SK-N-SH treated with all-trans-retinoic acid at 6 μM for 48 hours (cell line): ENCODE measurements at regions not wholly inside any gene's neighbourhood (a gene's known extent, or its start where the extent isn't known, plus 50 kb on each side); places are given as distances from the start of the nearest gene placed in this dataset.

ENCODE experiments used
- ATAC-seq: fragments of 200-7000 bp; cut with Tn5 transposase; 3 replicates; pipeline ENCODE4 v1.9.1; 2020; ENCODE audit warnings: mild to moderate bottlenecking, moderate library complexity
- ARNTL ChIP-seq: fragments of 450-650 bp; formaldehyde crosslinking; IDR thresholded peaks from 2 replicates; pipeline ENCODE4 v1.5.0; 2020; ENCODE audit warnings: low read depth, mild to moderate bottlenecking, moderate library complexity, borderline replicate concordance
- BACH2 ChIP-seq: fragments of 250-450 bp; sonication (Bioruptor Pico); IDR thresholded peaks from 2 replicates; pipeline ENCODE4 v1.9.0; 2021; ENCODE audit warnings: mild to moderate bottlenecking, borderline replicate concordance
- CSDC2 ChIP-seq: fragments of 250-450 bp; sonication (Bioruptor Pico); IDR thresholded peaks from 2 replicates; pipeline ENCODE4 v1.5.0; 2020; ENCODE audit warnings: mild to moderate bottlenecking, moderate library complexity
- ESRRG ChIP-seq: fragments of 250-450 bp; sonication (Bioruptor Pico); IDR thresholded peaks from 2 replicates; pipeline ENCODE4 v1.6.1; 2021; ENCODE audit warnings: mild to moderate bottlenecking
- GLIS3 ChIP-seq: fragments of 250-450 bp; sonication (Bioruptor Pico); IDR thresholded peaks from 2 replicates; pipeline ENCODE4 v1.5.0; 2020; ENCODE audit warnings: mild to moderate bottlenecking, moderate library complexity
- ISL1 ChIP-seq: fragments of 250-450 bp; sonication (Bioruptor Pico); IDR thresholded peaks from 2 replicates; pipeline ENCODE4 v2.1.2; 2022; ENCODE audit warnings: mild to moderate bottlenecking, moderate library complexity
- OSR1 ChIP-seq: fragments of 250-450 bp; sonication (Bioruptor Pico); IDR thresholded peaks from 2 replicates; pipeline ENCODE4 v1.8.0; 2022; ENCODE audit warnings: moderate library complexity, mild to moderate bottlenecking, inconsistent platforms
- PPARA ChIP-seq: fragments of 250-450 bp; sonication (Bioruptor Pico); IDR thresholded peaks from 2 replicates; pipeline ENCODE4 v1.5.0; 2020; ENCODE audit warnings: mild to moderate bottlenecking, borderline replicate concordance
- RARB ChIP-seq: fragments of 250-450 bp; sonication (Bioruptor Pico); IDR thresholded peaks from 2 replicates; pipeline ENCODE4 v1.8.0; 2021; ENCODE audit warnings: mild to moderate bottlenecking, moderate library complexity
- SNAI2 ChIP-seq: fragments of 250-450 bp; sonication (Bioruptor Pico); IDR thresholded peaks from 2 replicates; pipeline ENCODE4 v1.5.0; 2020; ENCODE audit warnings: mild to moderate bottlenecking, moderate library complexity
- TCF4 ChIP-seq: fragments of 250-450 bp; sonication (Bioruptor Pico); IDR thresholded peaks from 2 replicates; pipeline ENCODE4 v1.8.0; 2021; ENCODE audit warnings: mild to moderate bottlenecking, moderate library complexity, borderline replicate concordance
- TOX ChIP-seq: fragments of 250-450 bp; sonication (Bioruptor Pico); IDR thresholded peaks from 2 replicates; pipeline ENCODE4 v1.8.0; 2021; ENCODE audit warnings: mild to moderate bottlenecking, moderate library complexity, borderline replicate concordance
- ZC3H10 ChIP-seq: fragments of 250-450 bp; sonication (Bioruptor Pico); IDR thresholded peaks from 2 replicates; pipeline ENCODE4 v1.5.1; 2021; ENCODE audit warnings: mild to moderate bottlenecking, moderate library complexity
- ZFP3 ChIP-seq: fragments of 250-450 bp; sonication (Bioruptor Pico); IDR thresholded peaks from 2 replicates; pipeline ENCODE4 v1.5.0; 2020; ENCODE audit warnings: mild to moderate bottlenecking, moderate library complexity
- ZFP30 ChIP-seq: fragments of 450-650 bp; formaldehyde crosslinking; IDR thresholded peaks from 2 replicates; pipeline ENCODE4 v1.5.0; 2022; ENCODE audit warnings: mild to moderate bottlenecking, moderate library complexity
- ZNF565 ChIP-seq: fragments of 450-650 bp; formaldehyde crosslinking; conservative IDR thresholded peaks from 2 replicates; pipeline ENCODE4 v1.5.0; 2020; ENCODE audit warnings: low read depth, mild to moderate bottlenecking, moderate library complexity
- ZNF70 ChIP-seq: fragments of 450-650 bp; formaldehyde crosslinking; IDR thresholded peaks from 2 replicates; pipeline ENCODE4 v1.5.0; 2020; ENCODE audit warnings: mild to moderate bottlenecking, moderate library complexity
- ZNF8 ChIP-seq: fragments of 450-650 bp; formaldehyde crosslinking; IDR thresholded peaks from 2 replicates; pipeline ENCODE4 v1.5.0; 2020; ENCODE audit warnings: mild to moderate bottlenecking, moderate library complexity
- TF ChIP-seq, protein P1 (sequence below): fragments of 250-450 bp; sonication (Bioruptor Pico); IDR thresholded peaks from 2 replicates; pipeline ENCODE4 v1.5.1; 2021; ENCODE audit warnings: mild to moderate bottlenecking, moderate library complexity
- TF ChIP-seq, protein P2 (sequence below): fragments of 250-450 bp; sonication (Bioruptor Pico); IDR thresholded peaks from 2 replicates; pipeline ENCODE4 v1.8.0; 2021; ENCODE audit warnings: low read depth, mild to moderate bottlenecking, moderate library complexity, borderline replicate concordance
- TF ChIP-seq, protein P3 (sequence below): fragments of 250-450 bp; sonication (Bioruptor Pico); IDR thresholded peaks from 2 replicates; pipeline ENCODE4 v1.8.0; 2020; ENCODE audit warnings: mild to moderate bottlenecking, moderate library complexity, borderline replicate concordance

- TF ChIP-seq, protein P1, sequence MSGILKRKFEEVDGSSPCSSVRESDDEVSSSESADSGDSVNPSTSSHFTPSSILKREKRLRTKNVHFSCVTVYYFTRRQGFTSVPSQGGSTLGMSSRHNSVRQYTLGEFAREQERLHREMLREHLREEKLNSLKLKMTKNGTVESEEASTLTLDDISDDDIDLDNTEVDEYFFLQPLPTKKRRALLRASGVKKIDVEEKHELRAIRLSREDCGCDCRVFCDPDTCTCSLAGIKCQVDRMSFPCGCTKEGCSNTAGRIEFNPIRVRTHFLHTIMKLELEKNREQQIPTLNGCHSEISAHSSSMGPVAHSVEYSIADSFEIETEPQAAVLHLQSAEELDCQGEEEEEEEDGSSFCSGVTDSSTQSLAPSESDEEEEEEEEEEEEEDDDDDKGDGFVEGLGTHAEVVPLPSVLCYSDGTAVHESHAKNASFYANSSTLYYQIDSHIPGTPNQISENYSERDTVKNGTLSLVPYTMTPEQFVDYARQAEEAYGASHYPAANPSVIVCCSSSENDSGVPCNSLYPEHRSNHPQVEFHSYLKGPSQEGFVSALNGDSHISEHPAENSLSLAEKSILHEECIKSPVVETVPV: no peak
- TF ChIP-seq ZFP3: no peak
Measured at GRCh38 chr15:101573951-101574350, 78.2 kb downstream of the TM2D3 start (continued).

DNA sequence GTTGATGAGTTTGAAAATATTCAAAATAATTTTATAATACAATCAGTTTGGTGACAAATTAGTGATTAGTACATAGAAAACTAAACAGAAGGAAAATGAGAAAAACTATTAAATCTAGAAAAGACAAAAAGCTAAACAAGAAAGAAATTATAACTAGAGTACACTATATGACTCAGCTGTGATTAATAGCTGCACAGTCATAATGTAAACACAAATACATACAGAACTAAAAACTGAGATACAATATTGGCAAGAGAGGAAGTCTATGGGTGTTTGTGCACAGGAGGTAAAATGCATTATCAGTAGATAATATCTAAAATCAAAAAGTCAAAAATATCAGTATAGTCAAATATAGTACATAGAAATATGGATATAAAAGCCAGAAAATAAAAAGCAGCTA, 80.7 kb upstream of the PCSK6 start:
- TF ChIP-seq ZNF70 (CRISPR knock-in tag) (no peak), ZFP30 (CRISPR knock-in tag) (no peak), PPARA (CRISPR knock-in tag) (no peak), RARB (CRISPR knock-in tag) (no peak), SNAI2 (CRISPR knock-in tag) (no peak), TOX (CRISPR knock-in tag) (no peak), ESRRG (CRISPR knock-in tag) (no peak), TCF4 (CRISPR knock-in tag) (no peak)
- TF ChIP-seq, protein P2, sequence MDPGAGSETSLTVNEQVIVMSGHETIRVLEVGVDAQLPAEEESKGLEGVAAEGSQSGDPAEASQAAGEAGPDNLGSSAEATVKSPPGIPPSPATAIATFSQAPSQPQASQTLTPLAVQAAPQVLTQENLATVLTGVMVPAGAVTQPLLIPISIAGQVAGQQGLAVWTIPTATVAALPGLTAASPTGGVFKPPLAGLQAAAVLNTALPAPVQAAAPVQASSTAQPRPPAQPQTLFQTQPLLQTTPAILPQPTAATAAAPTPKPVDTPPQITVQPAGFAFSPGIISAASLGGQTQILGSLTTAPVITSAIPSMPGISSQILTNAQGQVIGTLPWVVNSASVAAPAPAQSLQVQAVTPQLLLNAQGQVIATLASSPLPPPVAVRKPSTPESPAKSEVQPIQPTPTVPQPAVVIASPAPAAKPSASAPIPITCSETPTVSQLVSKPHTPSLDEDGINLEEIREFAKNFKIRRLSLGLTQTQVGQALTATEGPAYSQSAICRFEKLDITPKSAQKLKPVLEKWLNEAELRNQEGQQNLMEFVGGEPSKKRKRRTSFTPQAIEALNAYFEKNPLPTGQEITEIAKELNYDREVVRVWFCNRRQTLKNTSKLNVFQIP (CRISPR knock-in tag): no peak
- TF ChIP-seq, protein P1: no peak
- TF ChIP-seq, protein P3, sequence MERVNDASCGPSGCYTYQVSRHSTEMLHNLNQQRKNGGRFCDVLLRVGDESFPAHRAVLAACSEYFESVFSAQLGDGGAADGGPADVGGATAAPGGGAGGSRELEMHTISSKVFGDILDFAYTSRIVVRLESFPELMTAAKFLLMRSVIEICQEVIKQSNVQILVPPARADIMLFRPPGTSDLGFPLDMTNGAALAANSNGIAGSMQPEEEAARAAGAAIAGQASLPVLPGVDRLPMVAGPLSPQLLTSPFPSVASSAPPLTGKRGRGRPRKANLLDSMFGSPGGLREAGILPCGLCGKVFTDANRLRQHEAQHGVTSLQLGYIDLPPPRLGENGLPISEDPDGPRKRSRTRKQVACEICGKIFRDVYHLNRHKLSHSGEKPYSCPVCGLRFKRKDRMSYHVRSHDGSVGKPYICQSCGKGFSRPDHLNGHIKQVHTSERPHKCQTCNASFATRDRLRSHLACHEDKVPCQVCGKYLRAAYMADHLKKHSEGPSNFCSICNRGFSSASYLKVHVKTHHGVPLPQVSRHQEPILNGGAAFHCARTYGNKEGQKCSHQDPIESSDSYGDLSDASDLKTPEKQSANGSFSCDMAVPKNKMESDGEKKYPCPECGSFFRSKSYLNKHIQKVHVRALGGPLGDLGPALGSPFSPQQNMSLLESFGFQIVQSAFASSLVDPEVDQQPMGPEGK (CRISPR knock-in tag): no peak
- no peak for ATAC-seq

DNA sequence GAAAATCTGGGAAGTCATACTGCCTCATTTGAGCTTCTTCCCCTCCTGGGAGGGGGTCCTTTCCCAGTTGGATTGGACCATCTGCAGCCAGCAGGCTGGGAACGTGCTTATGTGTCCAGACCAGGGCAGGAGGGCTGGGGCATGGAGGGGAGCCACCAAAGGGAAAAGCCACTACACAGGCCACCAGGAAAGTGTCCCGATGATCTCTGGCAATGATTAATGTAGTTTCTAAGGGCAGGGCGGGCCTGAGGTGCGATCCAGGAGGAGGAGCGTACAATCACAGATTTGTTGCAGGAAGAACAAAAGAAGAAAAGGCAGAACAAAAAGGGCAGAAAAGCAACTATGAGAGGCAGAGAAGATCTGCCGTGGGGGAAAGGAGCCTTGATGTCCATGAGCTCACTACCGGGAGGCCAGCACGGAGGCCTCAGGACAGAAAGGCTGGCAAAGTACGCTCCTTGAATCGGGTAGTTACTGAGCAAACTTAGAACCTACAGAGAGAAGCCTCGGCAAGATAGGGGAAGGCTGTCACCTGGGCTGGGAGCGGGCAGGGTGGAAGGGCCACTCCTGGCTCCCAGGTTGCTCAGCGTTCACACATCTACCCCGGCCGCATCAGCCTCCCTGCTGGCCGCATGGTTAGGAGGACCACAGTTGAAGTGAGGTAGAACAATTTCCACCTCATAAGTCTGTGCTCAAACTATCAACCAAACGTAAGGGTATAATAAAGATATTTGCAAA, 79.5 kb upstream of the PCSK6 start:
- ATAC-seq: no peak
- TF ChIP-seq ESRRG (CRISPR knock-in tag) (no peak), SNAI2 (CRISPR knock-in tag) (no peak), CSDC2 (CRISPR knock-in tag) (no peak), TCF4 (CRISPR knock-in tag) (no peak), ZC3H10 (no peak), ZNF70 (CRISPR knock-in tag) (no peak), ZNF565 (CRISPR knock-in tag) (no peak), GLIS3 (CRISPR knock-in tag) (no peak), ZFP3 (no peak), ARNTL (CRISPR knock-in tag) (no peak)
- TF ChIP-seq, protein P3 (CRISPR knock-in tag): no peak
- TF ChIP-seq, protein P1: no peak

- ATAC-seq: no peak
- TF ChIP-seq BACH2 (CRISPR knock-in tag): no peak
- no peak for TF ChIP-seq ESRRG (CRISPR knock-in tag)
- TF ChIP-seq, protein P3 (CRISPR knock-in tag): no peak
- no peak for TF ChIP-seq SNAI2 (CRISPR knock-in tag)
- TF ChIP-seq GLIS3 (CRISPR knock-in tag): no peak
- no peak for TF ChIP-seq ZNF565 (CRISPR knock-in tag)
- TF ChIP-seq TCF4 (CRISPR knock-in tag): no peak
- TF ChIP-seq ZNF8 (CRISPR knock-in tag): no peak
- TF ChIP-seq ZFP30 (CRISPR knock-in tag): no peak
- no peak for TF ChIP-seq OSR1 (CRISPR knock-in tag)
- TF ChIP-seq ARNTL (CRISPR knock-in tag): no peak
- no peak for TF ChIP-seq ZNF70 (CRISPR knock-in tag)
- no peak for TF ChIP-seq ISL1 (CRISPR knock-in tag)
- TF ChIP-seq ZC3H10: no peak
Measured at GRCh38 chr15:101568309-101568708, 78.8 kb upstream of the PCSK6 start.
